Stimulated activated naive CD8-positive, alpha-beta T cell treated with anti-CD3 and anti-CD28 coated beads, Interleukin-15, Interleukin-2, amounts not matched to agents 100 ng/mL and 50 ng/mL, for 24 hours (primary cell): ENCODE measurements at regions not wholly inside any gene's neighbourhood (a gene's known extent, or its start where the extent isn't known, plus 50 kb on each side); places are given as distances from the start of the nearest gene placed in this dataset.

ENCODE experiments used
- H3K27ac Mint-ChIP-seq: one replicate; pipeline ENCODE4 v1.8.0; 2021; ENCODE audit warnings: mild to moderate bottlenecking, mixed read lengths
- H3K27me3 Mint-ChIP-seq: one replicate; pipeline ENCODE4 v1.8.0; 2021; ENCODE audit warnings: mixed read lengths
- H3K36me3 Mint-ChIP-seq: one replicate; pipeline ENCODE4 v1.8.0; 2021; ENCODE audit warnings: low read depth, mixed read lengths
- H3K4me1 Mint-ChIP-seq: one replicate; pipeline ENCODE4 v1.8.0; 2021; ENCODE audit warnings: low read depth, mixed read lengths
- H3K4me3 Mint-ChIP-seq: one replicate; pipeline ENCODE4 v1.8.0; 2021; ENCODE audit warnings: mild to moderate bottlenecking, mixed read lengths
- H3K9me3 Mint-ChIP-seq: one replicate; pipeline ENCODE4 v1.8.0; 2021; ENCODE audit warnings: mixed read lengths

GRCh38 chr5:133714161-133714915, 102.0 kb upstream of the FSTL4 start:
- Mint-ChIP-seq H3K4me3 (no peak overlapping the region), H3K4me1 (no peaks in the 10 kb centered on the region), H3K27me3 (peaks cover 7% of the 10 kb centered on the region), H3K27ac (no peak overlapping the region), H3K9me3 (no peaks in the 10 kb centered on the region), H3K36me3 (no peaks in the 10 kb centered on the region)

GRCh38 chr5:133713751-133714150, 101.4 kb upstream of the FSTL4 start:
- Mint-ChIP-seq H3K4me3 (no peak overlapping the region), H3K27ac (no peak overlapping the region), H3K36me3 (no peaks in the 10 kb centered on the region), H3K9me3 (no peaks in the 10 kb centered on the region), H3K27me3 (peaks cover 7% of the 10 kb centered on the region), H3K4me1 (no peaks in the 10 kb centered on the region)

DNA sequence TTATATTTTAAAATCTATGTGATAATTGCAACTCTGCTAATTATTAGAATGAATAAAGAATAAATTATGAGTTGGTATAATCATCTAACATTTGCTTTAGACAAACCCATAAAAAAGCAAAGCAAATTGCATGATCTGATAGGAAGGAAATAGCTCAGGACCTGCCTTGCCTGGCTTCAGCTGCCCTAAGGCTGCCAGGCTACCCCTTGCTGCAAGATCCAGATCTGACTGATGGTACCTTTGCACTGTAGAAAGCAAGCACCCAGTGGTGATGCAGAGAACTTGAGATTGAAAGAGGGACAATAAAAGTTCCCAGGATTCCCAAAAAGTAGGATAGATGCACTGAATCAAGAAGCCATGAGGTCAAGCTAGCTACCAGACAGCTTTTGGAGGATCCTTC, 100.9 kb upstream of the FSTL4 start:
- no peak overlapping the region for H3K4me3 Mint-ChIP-seq
- H3K36me3 Mint-ChIP-seq: no peaks in the 10 kb centered on the region
- no peaks in the 10 kb centered on the region for H3K9me3 Mint-ChIP-seq
- H3K27me3 Mint-ChIP-seq: peaks cover 7% of the 10 kb centered on the region
- H3K4me1 Mint-ChIP-seq: no peaks in the 10 kb centered on the region
- no peak overlapping the region for H3K27ac Mint-ChIP-seq

GRCh38 chr5:133712562-133712961, 100.2 kb upstream of the FSTL4 start:
- H3K36me3 Mint-ChIP-seq: no peaks in the 10 kb centered on the region
- peaks cover 6% of the 10 kb centered on the region for H3K27me3 Mint-ChIP-seq
- H3K9me3 Mint-ChIP-seq: no peaks in the 10 kb centered on the region
- H3K4me3 Mint-ChIP-seq: no peak overlapping the region
- no peak overlapping the region for H3K27ac Mint-ChIP-seq
- no peaks in the 10 kb centered on the region for H3K4me1 Mint-ChIP-seq

DNA sequence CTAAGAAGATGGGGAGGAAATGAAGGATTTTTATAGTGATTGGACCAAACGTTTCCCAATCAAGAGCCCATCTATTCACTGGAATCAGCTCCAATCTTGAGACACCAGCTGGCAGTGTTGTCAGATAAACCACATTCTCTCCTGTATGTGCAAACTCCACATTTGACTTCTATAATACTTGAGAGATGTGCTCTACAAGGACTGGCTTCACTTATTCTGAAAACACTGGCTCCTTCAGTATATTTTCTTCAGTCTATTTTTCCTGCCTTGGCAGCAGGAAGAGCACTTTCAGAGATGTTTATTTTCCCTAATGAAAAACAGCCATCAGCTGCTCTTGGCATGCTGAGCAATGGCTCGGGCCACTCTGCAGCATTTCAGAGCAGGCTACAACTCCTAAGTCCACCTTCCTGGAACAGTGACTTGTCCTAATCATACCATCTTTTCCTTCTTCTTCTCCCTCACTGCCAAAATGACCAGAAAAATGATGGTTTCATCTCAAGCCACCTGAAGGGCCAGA, 96.9 kb upstream of the FSTL4 start:
- Mint-ChIP-seq H3K27me3 (no peaks in the 10 kb centered on the region), H3K4me3 (no peak overlapping the region)

DNA sequence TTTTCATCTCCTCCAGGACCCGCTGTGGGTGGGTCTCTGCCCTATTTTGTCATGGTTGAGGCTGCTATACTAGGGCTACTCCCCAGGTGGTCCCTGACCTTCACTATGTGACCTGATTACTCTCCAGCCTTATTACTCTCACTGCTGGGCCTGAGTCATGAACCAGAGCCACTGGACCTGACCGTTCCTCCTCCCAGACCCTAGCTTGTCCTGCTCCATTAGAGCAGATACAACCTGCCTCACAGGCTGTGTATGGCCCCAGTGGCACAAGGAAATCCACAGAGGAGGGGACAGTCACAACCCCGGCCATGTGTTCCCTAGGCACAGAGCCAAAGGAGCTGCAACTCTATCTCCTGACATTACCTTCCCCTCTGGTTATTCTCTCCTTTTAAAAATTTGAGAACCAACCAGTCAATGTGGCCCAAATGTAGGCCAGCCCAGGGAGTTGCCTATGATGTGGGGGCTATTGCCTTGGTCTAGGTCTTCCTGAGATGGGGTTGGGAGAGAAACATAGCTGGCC, 96.0 kb upstream of the FSTL4 start:
- no peaks in the 10 kb centered on the region for H3K4me1 Mint-ChIP-seq
- H3K27me3 Mint-ChIP-seq: no peaks in the 10 kb centered on the region
- no peak overlapping the region for H3K27ac Mint-ChIP-seq
- no peak overlapping the region for H3K4me3 Mint-ChIP-seq
- no peaks in the 10 kb centered on the region for H3K36me3 Mint-ChIP-seq
- H3K9me3 Mint-ChIP-seq: no peaks in the 10 kb centered on the region

More for the DNA sequence above, 96.9 kb upstream of the FSTL4 start:
- H3K36me3 Mint-ChIP-seq: no peaks in the 10 kb centered on the region
- H3K9me3 Mint-ChIP-seq: no peaks in the 10 kb centered on the region
- H3K27ac Mint-ChIP-seq: no peak overlapping the region
- H3K4me1 Mint-ChIP-seq: no peaks in the 10 kb centered on the region

- Mint-ChIP-seq H3K4me3 (no peak overlapping the region), H3K27me3 (no peaks in the 10 kb centered on the region), H3K4me1 (no peaks in the 10 kb centered on the region), H3K36me3 (no peaks in the 10 kb centered on the region), H3K9me3 (no peaks in the 10 kb centered on the region), H3K27ac (no peak overlapping the region)
Measured at GRCh38 chr5:133707629-133708028, 95.3 kb upstream of the FSTL4 start.

DNA sequence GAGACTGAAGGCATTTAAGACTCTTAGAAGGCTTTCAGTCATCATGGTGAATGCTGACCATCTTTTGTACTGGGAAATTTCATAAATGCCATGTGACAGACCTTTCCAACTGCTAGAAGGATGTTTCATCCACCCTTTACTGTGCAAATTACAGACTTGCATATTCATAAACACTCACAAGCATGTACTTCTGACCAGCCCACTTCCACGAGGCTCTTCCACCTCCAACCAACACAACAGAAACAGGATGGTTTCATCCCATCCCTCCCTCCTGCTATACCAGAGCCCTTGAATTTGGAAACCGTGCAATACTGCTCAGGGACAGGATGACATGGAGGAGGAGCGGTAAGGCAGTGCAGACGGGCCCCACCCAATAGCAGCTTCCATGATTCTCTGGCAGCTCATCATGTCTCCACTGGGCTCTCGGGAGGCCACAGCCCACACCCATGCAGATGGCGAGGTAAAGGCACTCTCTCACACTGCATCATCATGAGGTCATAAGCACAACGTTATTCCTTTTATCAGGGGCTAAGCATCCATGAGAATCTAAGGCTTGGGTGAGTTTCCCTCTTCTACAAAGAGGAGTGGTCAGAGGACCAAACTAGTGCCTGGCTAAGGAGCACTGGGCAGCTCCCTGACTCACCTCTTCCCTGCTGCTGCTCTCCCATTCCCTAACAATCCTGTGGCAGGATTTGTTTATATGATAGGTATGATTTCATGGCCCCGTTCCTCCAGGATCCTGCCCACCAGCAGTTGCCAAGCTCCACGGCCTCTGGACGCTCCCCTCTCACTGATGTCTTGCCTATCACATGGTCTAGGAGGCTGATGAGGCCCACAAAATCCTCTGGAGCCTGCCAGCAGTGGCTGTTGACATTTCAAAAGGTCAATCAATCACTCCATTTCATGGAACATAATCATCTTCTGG, 94.4 kb upstream of the FSTL4 start:
- Mint-ChIP-seq H3K36me3 (no peaks in the 10 kb centered on the region), H3K9me3 (no peaks in the 10 kb centered on the region), H3K27me3 (no peaks in the 10 kb centered on the region), H3K4me3 (no peak overlapping the region), H3K27ac (no peak overlapping the region), H3K4me1 (no peaks in the 10 kb centered on the region)

DNA sequence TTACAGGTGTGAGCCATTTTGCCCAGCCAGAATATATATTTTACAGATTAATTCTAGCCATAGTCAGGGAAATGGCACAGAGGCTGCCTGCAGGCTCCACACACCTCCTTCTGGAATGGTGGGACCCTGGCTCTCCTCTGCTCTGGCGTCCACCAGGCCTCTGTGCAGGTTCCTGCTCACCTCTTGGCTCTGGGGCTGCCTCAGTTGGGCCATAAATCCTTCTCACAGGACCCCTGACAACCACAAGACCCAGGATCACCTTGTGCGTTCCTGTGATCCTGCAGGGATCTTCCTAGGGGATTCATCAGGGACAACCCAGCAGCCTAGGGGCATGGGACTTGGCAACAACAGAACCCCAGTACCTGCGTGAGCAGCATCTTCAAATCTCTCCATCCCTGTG, 93.0 kb upstream of the FSTL4 start:
- H3K9me3 Mint-ChIP-seq: no peaks in the 10 kb centered on the region
- no peaks in the 10 kb centered on the region for H3K4me1 Mint-ChIP-seq
- no peak overlapping the region for H3K4me3 Mint-ChIP-seq
- H3K27me3 Mint-ChIP-seq: no peaks in the 10 kb centered on the region
- H3K36me3 Mint-ChIP-seq: no peaks in the 10 kb centered on the region
- H3K27ac Mint-ChIP-seq: no peak overlapping the region

GRCh38 chr5:133704411-133704810, 92.1 kb upstream of the FSTL4 start:
- H3K9me3 Mint-ChIP-seq: no peaks in the 10 kb centered on the region
- no peak overlapping the region for H3K4me3 Mint-ChIP-seq
- no peaks in the 10 kb centered on the region for H3K4me1 Mint-ChIP-seq
- H3K27ac Mint-ChIP-seq: no peak overlapping the region
- H3K36me3 Mint-ChIP-seq: no peaks in the 10 kb centered on the region
- no peaks in the 10 kb centered on the region for H3K27me3 Mint-ChIP-seq

- H3K4me3 Mint-ChIP-seq: no peak overlapping the region
- H3K4me1 Mint-ChIP-seq: peaks cover 3% of the 10 kb centered on the region
- no peaks in the 10 kb centered on the region for H3K27me3 Mint-ChIP-seq
- no peaks in the 10 kb centered on the region for H3K36me3 Mint-ChIP-seq
- H3K9me3 Mint-ChIP-seq: no peaks in the 10 kb centered on the region
- no peak overlapping the region for H3K27ac Mint-ChIP-seq
Measured at GRCh38 chr5:133703935-133704334, 91.6 kb upstream of the FSTL4 start.

DNA sequence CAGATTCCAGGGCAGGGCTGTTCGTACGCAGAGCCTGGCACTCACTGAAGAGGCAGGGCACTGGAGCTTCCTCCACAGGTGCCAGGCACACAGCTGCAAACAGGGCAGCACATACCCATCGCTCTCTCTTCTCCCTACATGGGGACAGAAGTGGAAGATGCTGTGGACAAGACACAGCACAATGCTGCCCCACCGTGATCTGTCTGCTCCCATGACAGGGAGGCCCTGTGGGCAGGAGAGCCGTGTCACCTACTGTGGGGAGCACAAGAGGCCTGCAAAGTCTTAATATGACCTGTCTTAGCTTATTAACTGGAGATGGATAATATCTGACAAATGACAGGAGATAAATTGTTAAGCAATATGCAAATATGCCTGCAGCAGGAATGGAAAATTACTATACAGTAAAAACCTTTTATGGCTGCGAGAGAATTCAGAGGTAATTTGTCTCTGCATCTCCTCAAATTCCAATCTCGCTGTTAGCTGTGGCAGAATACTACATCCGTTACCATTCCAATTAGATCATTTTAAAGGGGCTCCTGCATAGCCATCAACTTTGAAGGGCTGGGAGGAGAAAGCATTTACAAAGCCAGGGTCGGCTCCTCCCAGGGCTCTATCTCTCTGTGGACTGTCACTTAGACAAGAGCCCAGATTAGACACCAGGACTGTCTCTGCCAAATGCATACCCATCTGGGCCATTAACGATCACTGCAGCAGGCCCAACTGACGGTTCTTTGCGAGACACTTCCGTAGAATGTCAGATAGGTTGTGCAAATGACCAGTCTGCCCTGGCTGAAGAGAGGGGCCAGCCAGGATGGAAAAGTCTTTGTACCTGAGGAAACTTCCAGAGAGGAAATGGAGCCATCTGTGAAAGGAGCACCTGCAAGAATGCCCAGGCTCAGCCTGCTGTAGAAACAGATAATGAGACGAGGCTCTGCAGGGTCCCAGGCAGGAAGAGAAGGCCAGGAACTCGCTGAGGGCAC, 90.7 kb upstream of the FSTL4 start:
- H3K4me3 Mint-ChIP-seq: no peak overlapping the region
- H3K4me1 Mint-ChIP-seq: peaks cover 4% of the 10 kb centered on the region
- H3K27me3 Mint-ChIP-seq: no peaks in the 10 kb centered on the region
- H3K36me3 Mint-ChIP-seq: no peaks in the 10 kb centered on the region
- no peak overlapping the region for H3K27ac Mint-ChIP-seq
- H3K9me3 Mint-ChIP-seq: no peaks in the 10 kb centered on the region

- peaks cover 4% of the 10 kb centered on the region for H3K4me1 Mint-ChIP-seq
- H3K9me3 Mint-ChIP-seq: no peaks in the 10 kb centered on the region
- H3K27ac Mint-ChIP-seq: no peak overlapping the region
- H3K36me3 Mint-ChIP-seq: no peaks in the 10 kb centered on the region
- H3K4me3 Mint-ChIP-seq: no peak overlapping the region
- no peaks in the 10 kb centered on the region for H3K27me3 Mint-ChIP-seq
Measured at GRCh38 chr5:133701871-133702270, 89.5 kb upstream of the FSTL4 start.

GRCh38 chr5:133700251-133700650, 87.9 kb upstream of the FSTL4 start:
- no peak overlapping the region for H3K4me3 Mint-ChIP-seq
- H3K9me3 Mint-ChIP-seq: no peaks in the 10 kb centered on the region
- no peak overlapping the region for H3K27ac Mint-ChIP-seq
- H3K4me1 Mint-ChIP-seq: peaks cover 14% of the 10 kb centered on the region
- H3K36me3 Mint-ChIP-seq: no peaks in the 10 kb centered on the region
- H3K27me3 Mint-ChIP-seq: peaks cover 6% of the 10 kb centered on the region
